ENCODE measurements at regions not wholly inside any gene's neighbourhood (a gene's known extent, or its start where the extent isn't known, plus 50 kb on each side); places are given as distances from the start of the nearest gene placed in this dataset.

GRCh38 chr5:154620411-154620810 lies 134.8 kb upstream of the LARP1 start:
- 71% methylated on average over 1 of the region's 1 CpG for WGBS (ENCODE audit: missing lambda C conversion rate)
- Histone ChIP-seq H3K4me1 (no peaks in the 10 kb centered on the region), H3K9me3 (no peaks in the 10 kb centered on the region), H3K27ac (no peak overlapping the region), H3K4me2 (no peak overlapping the region), H3K4me3 (no peak overlapping the region)
- no peak for FAIRE-seq
- TF ChIP-seq, protein P1, sequence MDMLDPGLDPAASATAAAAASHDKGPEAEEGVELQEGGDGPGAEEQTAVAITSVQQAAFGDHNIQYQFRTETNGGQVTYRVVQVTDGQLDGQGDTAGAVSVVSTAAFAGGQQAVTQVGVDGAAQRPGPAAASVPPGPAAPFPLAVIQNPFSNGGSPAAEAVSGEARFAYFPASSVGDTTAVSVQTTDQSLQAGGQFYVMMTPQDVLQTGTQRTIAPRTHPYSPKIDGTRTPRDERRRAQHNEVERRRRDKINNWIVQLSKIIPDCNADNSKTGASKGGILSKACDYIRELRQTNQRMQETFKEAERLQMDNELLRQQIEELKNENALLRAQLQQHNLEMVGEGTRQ (IDR thresholded peaks at IDR 0.05), result no peak
- no peak for TF ChIP-seq CBX2 (IDR thresholded peaks at IDR 0.05; ENCODE audit: borderline replicate concordance, low read depth)
- no peak for TF ChIP-seq EP300 (IDR thresholded peaks at IDR 0.05)
- no peak for TF ChIP-seq ESRRA (IDR thresholded peaks at IDR 0.05; ENCODE audit: borderline replicate concordance, low read length)
- TF ChIP-seq ZNF302 (CRISPR knock-in tag; IDR thresholded peaks at IDR 0.05), result no peak
- no peak for TF ChIP-seq FOSB (CRISPR knock-in tag; IDR thresholded peaks at IDR 0.05)
- TF ChIP-seq E2F6 (IDR thresholded peaks at IDR 0.05; ENCODE audit: borderline replicate concordance, low read depth), result no peak
- TF ChIP-seq SREBF2 (IDR thresholded peaks at IDR 0.05), result no peak
- no peak for ATAC-seq
- ChIA-PET CTCF (interaction anchor here (0.9 to 1.1 kb wide), 3 partner anchors 8 to 100 kb away, joined by 3 to 4 read pairs (median 3); no protein-coding TSS in a partner anchor), POLR2A (no interaction called here)
- DNase-seq (ENCODE audit: low read depth in 1 of 2, low spot score in 1 of 2), result no peak

DNA sequence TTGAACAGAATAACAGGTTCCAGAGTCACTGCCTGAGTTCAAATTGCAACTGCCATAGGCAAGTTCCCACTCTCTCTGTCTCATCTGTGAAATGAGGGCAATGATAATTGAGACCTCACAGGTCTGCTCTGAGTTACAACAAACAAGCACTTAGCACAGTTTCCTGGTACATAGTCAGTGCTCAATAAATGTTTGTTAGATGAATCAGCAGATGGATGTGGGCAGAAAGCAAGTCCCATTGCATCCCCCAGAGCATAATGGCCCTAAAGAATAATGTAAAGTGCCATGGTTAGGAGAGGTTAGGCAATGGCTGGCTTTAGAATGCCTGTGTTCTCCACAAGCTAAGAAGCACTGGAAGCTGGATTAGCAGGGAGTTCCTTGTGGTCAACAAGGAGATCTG lies 136.5 kb upstream of the LARP1 start:
- ChIA-PET CTCF (interaction anchor here (1.0 to 1.8 kb wide), 4 partner anchors 8 to 645 kb away, joined by 4 to 8 read pairs (median 5); no protein-coding TSS in a partner anchor), POLR2A (no interaction called here)
- no peak for DNase-seq (ENCODE audit: low read depth in 1 of 2, low spot score in 1 of 2)
- FAIRE-seq, result no peak
- no peak for TF ChIP-seq TP53 (CRISPR knock-in tag; IDR thresholded peaks at IDR 0.05)
- no peak for TF ChIP-seq RCOR1 (IDR thresholded peaks at IDR 0.05; ENCODE audit: low read depth, low read length)
- TF ChIP-seq RFX5 (IDR thresholded peaks at IDR 0.05), result no peak
- no peak for TF ChIP-seq JUN (IDR thresholded peaks at IDR 0.05)
- TF ChIP-seq, protein P2, sequence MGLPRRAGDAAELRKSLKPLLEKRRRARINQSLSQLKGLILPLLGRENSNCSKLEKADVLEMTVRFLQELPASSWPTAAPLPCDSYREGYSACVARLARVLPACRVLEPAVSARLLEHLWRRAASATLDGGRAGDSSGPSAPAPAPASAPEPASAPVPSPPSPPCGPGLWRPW (IDR thresholded peaks at IDR 0.05), result no peak
- no peak for TF ChIP-seq TFCP2L1 (CRISPR knock-in tag; IDR thresholded peaks at IDR 0.05)
- TF ChIP-seq HEYL (CRISPR knock-in tag; IDR thresholded peaks at IDR 0.05), result no peak
- no peak for TF ChIP-seq HOXB5 (CRISPR knock-in tag; IDR thresholded peaks at IDR 0.05)
- TF ChIP-seq RNF2 (IDR thresholded peaks at IDR 0.05; ENCODE audit: borderline replicate concordance, low read depth), result no peak
- no peak for TF ChIP-seq ESRRA (IDR thresholded peaks at IDR 0.05; ENCODE audit: borderline replicate concordance, low read length)
- TF ChIP-seq BHLHE40 (IDR thresholded peaks at IDR 0.05; ENCODE audit: low read depth, low read length), result no peak
- Histone ChIP-seq H3K4me2 (no peak overlapping the region), H3K4me1 (no peaks in the 10 kb centered on the region), H3K4me3 (no peak overlapping the region), H3K9me3 (0 out of 3 replicates have a peak, but pooled peaks cover 3% of the 10 kb centered on the region), H3K27ac (no peak overlapping the region)
- no peak; a peak in 1 of 6 replicates for ATAC-seq

GRCh38 chr5:154614595-154614994 lies 136.6 kb upstream of the HAND1 start:
- TF ChIP-seq, protein P3, sequence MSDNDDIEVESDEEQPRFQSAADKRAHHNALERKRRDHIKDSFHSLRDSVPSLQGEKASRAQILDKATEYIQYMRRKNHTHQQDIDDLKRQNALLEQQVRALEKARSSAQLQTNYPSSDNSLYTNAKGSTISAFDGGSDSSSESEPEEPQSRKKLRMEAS (IDR thresholded peaks at IDR 0.05), result no peak
- TF ChIP-seq ZFP36 (IDR thresholded peaks at IDR 0.05; ENCODE audit: borderline replicate concordance, partially characterized antibody) (peak; percentile 57), ZNF302 (CRISPR knock-in tag; IDR thresholded peaks at IDR 0.05) (no peak)
- Histone ChIP-seq H3K4me1 (peaks cover 4% of the 10 kb centered on the region; the same call in 1 of the 3 replicates), H3K27ac (no peak overlapping the region), H3K9me3 (0 out of 3 replicates have a peak, but pooled peaks cover 3% of the 10 kb centered on the region), H3K4me2 (no peak overlapping the region), H3K4me3 (no peak overlapping the region)
- WGBS (ENCODE audit: missing lambda C conversion rate), result 45% methylated on average over 2 of the region's 2 CpGs
- ChIA-PET CTCF (interaction anchor here (0.9 to 10.3 kb wide), 4 partner anchors 25 to 639 kb away, joined by 5 to 304 read pairs (median 6); no protein-coding TSS in a partner anchor), POLR2A (no interaction called here)
- FAIRE-seq, result no peak
- DNase-seq (ENCODE audit: low read depth in 1 of 2, low spot score in 1 of 2), result no peak
- no peak for ATAC-seq

All from A549 (cell line).